ENCODE measurements at regions not wholly inside any gene's neighbourhood (a gene's known extent, or its start where the extent isn't known, plus 50 kb on each side); places are given as distances from the start of the nearest gene placed in this dataset.
"Not testable (repeated sequence)": the region's sequence is repeated elsewhere in the genome, so short reads cannot be mapped to it uniquely, and the experiment has no call there.

DNA sequence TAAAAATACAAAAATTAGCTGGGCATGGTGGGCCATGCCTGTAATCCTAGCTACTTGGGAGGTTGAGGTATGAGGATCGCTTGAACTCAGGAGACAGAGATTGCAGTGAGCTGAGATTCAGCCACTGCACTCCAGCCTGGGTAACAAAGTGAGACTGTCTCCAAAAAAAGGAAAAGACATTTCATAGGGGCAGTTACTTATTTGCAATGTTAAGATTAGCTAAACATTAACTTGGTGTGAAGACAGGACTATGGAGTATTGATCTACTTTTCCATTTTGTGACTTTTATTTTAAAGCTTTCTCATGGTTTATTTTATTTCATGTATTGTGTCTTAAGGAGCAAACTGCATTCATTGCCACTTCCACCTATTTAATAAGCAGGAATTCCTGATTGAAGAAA is 153.0 kb downstream of the UTRN start:
- Histone ChIP-seq H3K9me3 (ENCODE audit: control extremely low read depth in 1 of 3, control insufficient read depth in 2 of 3, insufficient read depth in 1 of 3, low read length in 2 of 3) (peaks cover 0 to 8% (median 7%) of the 10 kb centered on the region in 3 donors), H2AFZ (ENCODE audit: insufficient read depth, low read depth, low read length, poor library complexity, severe bottlenecking) (no peak overlapping the region), H3K4me2 (replicated peaks; ENCODE audit: low read depth, low read length, poor library complexity, severe bottlenecking) (no peak overlapping the region), H4K20me1 (ENCODE audit: control insufficient read depth, insufficient read depth, low read length, poor library complexity, severe bottlenecking) (peaks cover 7% of the 10 kb centered on the region), H3K27me3 (replicated peaks in 1 of 4; ENCODE audit: control extremely low read depth in 1 of 4, control insufficient read depth in 3 of 4, insufficient read depth in 4 of 4, low read length in 3 of 4) (no peaks in the 10 kb centered on the region), H3K9ac (ENCODE audit: low read length) (no peak overlapping the region), H3K36me3 (replicated peaks in 1 of 2; ENCODE audit: control extremely low read depth in 1 of 2, control insufficient read depth in 1 of 2, extremely low read depth in 1 of 2, insufficient read depth in 2 of 2, low read length in 1 of 2) (peaks cover 6 to 77% of the 10 kb centered on the region in 2 experiments), H3K27ac (ENCODE audit: low read length in 2 of 2) (no peak overlapping the region), H3K4me1 (ENCODE audit: control insufficient read depth in 2 of 2, insufficient read depth in 2 of 2, low read length in 2 of 2) (no peaks in the 10 kb centered on the region), H3K79me2 (ENCODE audit: control insufficient read depth, insufficient read depth, low read length) (no peaks in the 10 kb centered on the region), H3K4me3 (ENCODE audit: control extremely low read depth in 1 of 5, extremely low read depth in 1 of 5, insufficient read depth in 1 of 5, low read depth in 2 of 5, low read length in 4 of 5) (no peak overlapping the region)
- 100% methylated on average over 1 of the region's 1 CpG for WGBS (ENCODE audit: insufficient coverage)
- Mint-ChIP-seq H3K27me3 (no peaks in the 10 kb centered on the region), H3K4me3 (no peak overlapping the region), H3K4me1 (no peaks in the 10 kb centered on the region), H3K27ac (no peak overlapping the region), H3K9me3 (ENCODE audit: insufficient read depth) (peaks cover 5% of the 10 kb centered on the region)
- ChIA-PET POLR2A (no interaction called here), CTCF (interaction anchor here (1.2 kb wide), 1 partner anchor 10 kb away, joined by 6 read pairs; no protein-coding TSS in a partner anchor)
- ATAC-seq (ENCODE audit: low read depth) (no peak), DNase-seq (no peak)
- intact Hi-C loops (cut with micrococcal nuclease), result no loop called here
- TF ChIP-seq, protein P1, sequence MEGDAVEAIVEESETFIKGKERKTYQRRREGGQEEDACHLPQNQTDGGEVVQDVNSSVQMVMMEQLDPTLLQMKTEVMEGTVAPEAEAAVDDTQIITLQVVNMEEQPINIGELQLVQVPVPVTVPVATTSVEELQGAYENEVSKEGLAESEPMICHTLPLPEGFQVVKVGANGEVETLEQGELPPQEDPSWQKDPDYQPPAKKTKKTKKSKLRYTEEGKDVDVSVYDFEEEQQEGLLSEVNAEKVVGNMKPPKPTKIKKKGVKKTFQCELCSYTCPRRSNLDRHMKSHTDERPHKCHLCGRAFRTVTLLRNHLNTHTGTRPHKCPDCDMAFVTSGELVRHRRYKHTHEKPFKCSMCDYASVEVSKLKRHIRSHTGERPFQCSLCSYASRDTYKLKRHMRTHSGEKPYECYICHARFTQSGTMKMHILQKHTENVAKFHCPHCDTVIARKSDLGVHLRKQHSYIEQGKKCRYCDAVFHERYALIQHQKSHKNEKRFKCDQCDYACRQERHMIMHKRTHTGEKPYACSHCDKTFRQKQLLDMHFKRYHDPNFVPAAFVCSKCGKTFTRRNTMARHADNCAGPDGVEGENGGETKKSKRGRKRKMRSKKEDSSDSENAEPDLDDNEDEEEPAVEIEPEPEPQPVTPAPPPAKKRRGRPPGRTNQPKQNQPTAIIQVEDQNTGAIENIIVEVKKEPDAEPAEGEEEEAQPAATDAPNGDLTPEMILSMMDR (IDR thresholded peaks at IDR 0.05), result no peak
- TF ChIP-seq EZH2 (IDR thresholded peaks at IDR 0.05; ENCODE audit: borderline replicate concordance, insufficient read depth, low read depth, low read length, poor library complexity, severe bottlenecking), result no peak

- ChIA-PET POLR2A (no interaction called here), CTCF (no interaction called here)
- H3K4me1 ChIP-seq (ENCODE audit: control insufficient read depth in 2 of 2, insufficient read depth in 2 of 2, low read length in 2 of 2), result no peaks in the 10 kb centered on the region
- TF ChIP-seq, protein P1 (IDR thresholded peaks at IDR 0.05), result no peak
- TF ChIP-seq EZH2 (IDR thresholded peaks at IDR 0.05; ENCODE audit: borderline replicate concordance, insufficient read depth, low read depth, low read length, poor library complexity, severe bottlenecking), result no peak
- intact Hi-C loops (cut with micrococcal nuclease), result no loop called here
- Mint-ChIP-seq H3K27ac (no peak overlapping the region), H3K4me3 (no peak overlapping the region), H3K9me3 (ENCODE audit: insufficient read depth) (peaks cover 5% of the 10 kb centered on the region), H3K27me3 (no peaks in the 10 kb centered on the region), H3K4me1 (no peaks in the 10 kb centered on the region)
- H3K36me3 ChIP-seq (replicated peaks in 1 of 2; ENCODE audit: control extremely low read depth in 1 of 2, control insufficient read depth in 1 of 2, extremely low read depth in 1 of 2, insufficient read depth in 2 of 2, low read length in 1 of 2), result peaks cover 6 to 80% of the 10 kb centered on the region in 2 experiments
- peaks cover 7% of the 10 kb centered on the region for H4K20me1 ChIP-seq (ENCODE audit: control insufficient read depth, insufficient read depth, low read length, poor library complexity, severe bottlenecking)
- H3K9ac ChIP-seq (ENCODE audit: low read length), result no peak overlapping the region
- H3K27ac ChIP-seq (ENCODE audit: low read length in 2 of 2), result no peak overlapping the region
- H3K4me2 ChIP-seq (replicated peaks; ENCODE audit: low read depth, low read length, poor library complexity, severe bottlenecking), result no peak overlapping the region
- DNase-seq (no peak), ATAC-seq (ENCODE audit: low read depth) (no peak)
- no peaks in the 10 kb centered on the region for H3K79me2 ChIP-seq (ENCODE audit: control insufficient read depth, insufficient read depth, low read length)
- 100% methylated on average over 2 of the region's 4 CpGs for WGBS (ENCODE audit: insufficient coverage)
- H3K9me3 ChIP-seq (ENCODE audit: control extremely low read depth in 1 of 3, control insufficient read depth in 2 of 3, insufficient read depth in 1 of 3, low read length in 2 of 3), result peaks cover 0 to 8% (median 7%) of the 10 kb centered on the region in 3 donors
- no peaks in the 10 kb centered on the region for H3K27me3 ChIP-seq (replicated peaks in 1 of 4; ENCODE audit: control extremely low read depth in 1 of 4, control insufficient read depth in 3 of 4, insufficient read depth in 4 of 4, low read length in 3 of 4)
- H3K4me3 ChIP-seq (ENCODE audit: control extremely low read depth in 1 of 5, extremely low read depth in 1 of 5, insufficient read depth in 1 of 5, low read depth in 2 of 5, low read length in 4 of 5), result no peak overlapping the region
- no peak overlapping the region for H2AFZ ChIP-seq (ENCODE audit: insufficient read depth, low read depth, low read length, poor library complexity, severe bottlenecking)
These were observed 153.9 kb downstream of the UTRN start for GRCh38 chr6:144439016-144439415.

DNA sequence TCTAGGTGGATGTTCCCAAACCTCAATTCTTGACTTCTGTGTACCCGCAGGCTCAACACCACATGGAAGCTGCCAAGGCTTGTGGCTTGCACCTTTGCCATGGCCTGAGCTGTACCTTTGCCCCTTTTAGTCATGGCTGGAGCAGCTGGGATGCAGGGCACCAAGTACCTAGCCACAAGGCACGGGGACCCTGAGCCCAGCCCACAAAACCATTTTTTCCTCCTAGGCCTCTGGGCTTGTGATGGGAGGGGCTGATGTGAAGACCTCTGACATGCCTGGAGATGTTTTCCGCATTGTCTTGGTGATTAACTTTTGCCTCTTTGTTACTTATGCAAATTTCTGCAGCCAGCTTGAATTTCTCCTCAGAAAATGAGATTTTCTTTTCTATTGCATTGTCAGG is 156.7 kb downstream of the UTRN start:
- H3K27me3 Mint-ChIP-seq; H3K27me3 ChIP-seq (replicated peaks in 1 of 4; ENCODE audit: control extremely low read depth in 1 of 4, control insufficient read depth in 3 of 4, insufficient read depth in 4 of 4, low read length in 3 of 4); H3K4me1 Mint-ChIP-seq; H3K9me3 ChIP-seq (ENCODE audit: control extremely low read depth in 1 of 3, control insufficient read depth in 2 of 3, insufficient read depth in 1 of 3, low read length in 2 of 3); ATAC-seq (ENCODE audit: low read depth); H3K27ac Mint-ChIP-seq; POLR2A ChIA-PET; H3K4me3 ChIP-seq (ENCODE audit: control extremely low read depth in 1 of 5, extremely low read depth in 1 of 5, insufficient read depth in 1 of 5, low read depth in 2 of 5, low read length in 4 of 5); H2AFZ ChIP-seq (ENCODE audit: insufficient read depth, low read depth, low read length, poor library complexity, severe bottlenecking); H3K9ac ChIP-seq (ENCODE audit: low read length); H3K79me2 ChIP-seq (ENCODE audit: control insufficient read depth, insufficient read depth, low read length); H3K4me1 ChIP-seq (ENCODE audit: control insufficient read depth in 2 of 2, insufficient read depth in 2 of 2, low read length in 2 of 2); H3K4me2 ChIP-seq (replicated peaks; ENCODE audit: low read depth, low read length, poor library complexity, severe bottlenecking); H3K4me3 Mint-ChIP-seq; intact Hi-C loops (cut with micrococcal nuclease); DNase-seq; H4K20me1 ChIP-seq (ENCODE audit: control insufficient read depth, insufficient read depth, low read length, poor library complexity, severe bottlenecking); H3K9me3 Mint-ChIP-seq (ENCODE audit: insufficient read depth); H3K27ac ChIP-seq (ENCODE audit: low read length in 2 of 2): not testable (repeated sequence)
- peaks cover 14 to 88% of the 10 kb centered on the region in 2 experiments for H3K36me3 ChIP-seq (replicated peaks in 1 of 2; ENCODE audit: control extremely low read depth in 1 of 2, control insufficient read depth in 1 of 2, extremely low read depth in 1 of 2, insufficient read depth in 2 of 2, low read length in 1 of 2)
- 100% methylated on average over 2 of the region's 3 CpGs for WGBS (ENCODE audit: insufficient coverage)
- CTCF ChIA-PET, result interaction anchor here (0.8 kb wide), 1 partner anchor 225 kb away, joined by 3 read pairs; no protein-coding TSS in a partner anchor
